ENCODE measurements at regions not wholly inside any gene's neighbourhood (a gene's known extent, or its start where the extent isn't known, plus 50 kb on each side); places are given as distances from the start of the nearest gene placed in this dataset.

- DNase-seq (ENCODE audit: low read depth) = no peak
Observed at GRCh38 chr11:15580775-15581095, 466.0 kb downstream of the INSC start.

- no peak for DNase-seq (ENCODE audit: low read depth)
Observed at GRCh38 chr11:15584158-15584557, 469.4 kb downstream of the INSC start.

GRCh38 chr11:15585602-15586331, 471.0 kb downstream of the INSC start:
- no peak for DNase-seq (ENCODE audit: low read depth)

- no peak for DNase-seq (ENCODE audit: low read depth)
Observed at GRCh38 chr11:15586741-15587473, 472.2 kb downstream of the INSC start.

GRCh38 chr11:15589070-15589626, 474.4 kb downstream of the INSC start:
- no peak for DNase-seq (ENCODE audit: low read depth)

GRCh38 chr11:15590132-15590531, 475.4 kb downstream of the INSC start:
- no peak for DNase-seq (ENCODE audit: low read depth)

GRCh38 chr11:15591112-15591537, 476.4 kb downstream of the INSC start:
- DNase-seq (ENCODE audit: low read depth) = no peak

GRCh38 chr11:15594607-15595006, 479.9 kb downstream of the INSC start:
- DNase-seq (ENCODE audit: low read depth) = no peak

GRCh38 chr11:15599376-15599775, 484.7 kb downstream of the INSC start:
- no peak for DNase-seq (ENCODE audit: low read depth)

GRCh38 chr11:15602047-15602446, 487.3 kb downstream of the INSC start:
- no peak for DNase-seq (ENCODE audit: low read depth)

GRCh38 chr11:15602785-15603567, 488.3 kb downstream of the INSC start:
- no peak for DNase-seq (ENCODE audit: low read depth)

- DNase-seq (ENCODE audit: low read depth) = no peak
Observed at GRCh38 chr11:15605094-15605493, 490.4 kb downstream of the INSC start.

GRCh38 chr11:15607361-15608036, 492.8 kb downstream of the INSC start:
- DNase-seq (ENCODE audit: low read depth) = no peak

GRCh38 chr11:15609445-15609844, 494.7 kb downstream of the INSC start:
- DNase-seq (ENCODE audit: low read depth) = no peak

- no peak for DNase-seq (ENCODE audit: low read depth)
Observed at GRCh38 chr11:15610881-15611280, 496.2 kb downstream of the INSC start.

GRCh38 chr11:15613251-15613650, 498.5 kb downstream of the INSC start:
- no peak for DNase-seq (ENCODE audit: low read depth)

- DNase-seq (ENCODE audit: low read depth) = no peak
Observed at GRCh38 chr11:15613789-15614188, 499.1 kb downstream of the INSC start.

GRCh38 chr11:15615398-15616096, 500.8 kb downstream of the INSC start:
- no peak for DNase-seq (ENCODE audit: low read depth)

GRCh38 chr11:15616130-15617105, 501.7 kb downstream of the INSC start:
- no peak for DNase-seq (ENCODE audit: low read depth)

GRCh38 chr11:15617126-15617525, 502.4 kb downstream of the INSC start:
- no peak for DNase-seq (ENCODE audit: low read depth)
